NOMO-1 treated with DMSO at 0.1 percent for 48 hours (cell line): ENCODE measurements at regions not wholly inside any gene's neighbourhood (a gene's known extent, or its start where the extent isn't known, plus 50 kb on each side); places are given as distances from the start of the nearest gene placed in this dataset.
"Not testable (repeated sequence)": the region's sequence is repeated elsewhere in the genome, so short reads cannot be mapped to it uniquely, and the experiment has no call there.

Source experiments
- DNase-seq: peaks from one replicate; lab custom pipeline; 2025; ENCODE audit not compliant: unreplicated experiment; lab: John Stamatoyannopoulos, UW

GRCh38 chr6:15184441-15184861, 61.4 kb upstream of the JARID2 start:
- no peak for DNase-seq

GRCh38 chr6:15185111-15185510, 60.8 kb upstream of the JARID2 start:
- DNase-seq, result not testable (repeated sequence)

GRCh38 chr6:15193451-15193850, 52.4 kb upstream of the JARID2 start:
- peak; percentile 19 for DNase-seq

- DNase-seq, result peak; percentile 75
Measured at GRCh38 chr6:15194453-15194852, 51.4 kb upstream of the JARID2 start.
